ENCODE measurements at regions not wholly inside any gene's neighbourhood (a gene's known extent, or its start where the extent isn't known, plus 50 kb on each side); places are given as distances from the start of the nearest gene placed in this dataset.
"Not testable (repeated sequence)": the region's sequence is repeated elsewhere in the genome, so short reads cannot be mapped to it uniquely, and the experiment has no call there.

DNA sequence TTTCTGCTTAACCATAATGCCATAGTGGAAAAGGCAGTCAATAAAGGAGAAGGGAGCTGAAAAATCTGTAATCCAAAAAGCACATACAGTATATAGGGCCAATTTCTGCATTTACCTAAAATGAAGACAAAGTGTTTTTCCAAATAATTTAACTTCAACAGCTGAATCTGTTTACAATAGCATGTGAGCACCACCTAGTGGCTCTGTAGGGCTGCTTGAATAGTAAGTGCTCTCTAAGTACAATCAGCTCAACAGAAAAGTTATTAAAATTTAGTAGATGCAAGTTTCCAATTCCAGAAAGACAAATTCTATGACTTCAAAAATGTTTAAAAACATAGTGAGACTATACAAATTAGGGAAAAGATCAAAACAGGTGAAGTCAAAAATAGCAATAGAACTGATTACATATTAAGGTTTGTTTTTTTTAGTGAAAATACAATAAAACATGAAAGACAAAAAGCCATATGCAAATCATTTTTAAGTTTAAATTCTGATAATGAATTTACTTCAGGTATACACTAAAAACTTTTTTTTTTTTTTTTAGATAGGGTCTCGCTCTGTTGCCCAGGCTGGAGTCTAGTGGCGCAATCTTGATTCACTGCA, 220.0 kb downstream of the SETD4 start:
- DNase-seq: peak; percentile 43

GRCh38 chr21:35838987-35839763, 221.2 kb downstream of the SETD4 start:
- no peak for DNase-seq

- DNase-seq: no peak
These were observed 222.0 kb downstream of the SETD4 start for GRCh38 chr21:35838350-35838749.

DNA sequence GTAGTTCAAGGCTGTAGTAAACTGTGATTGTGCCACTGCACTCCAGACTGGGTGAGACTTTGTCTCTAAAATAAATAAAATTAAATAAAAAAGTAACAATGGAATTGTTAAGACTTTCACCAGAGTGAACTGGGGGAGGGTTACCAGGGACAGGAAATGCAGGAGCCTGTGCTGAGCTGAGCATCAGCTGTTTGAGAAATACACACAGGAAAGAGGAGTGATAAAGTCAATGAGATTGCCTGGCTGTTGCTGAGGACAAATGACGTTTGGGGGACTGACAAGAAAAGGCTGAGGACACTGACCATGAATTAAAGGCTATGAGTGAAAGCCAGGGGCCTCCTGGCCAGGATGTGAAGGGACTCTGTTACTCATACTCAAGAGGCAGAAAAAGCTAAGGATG, 226.3 kb downstream of the SETD4 start:
- no peak for DNase-seq

GRCh38 chr21:35833388-35833787, 226.9 kb downstream of the SETD4 start:
- DNase-seq: no peak

DNA sequence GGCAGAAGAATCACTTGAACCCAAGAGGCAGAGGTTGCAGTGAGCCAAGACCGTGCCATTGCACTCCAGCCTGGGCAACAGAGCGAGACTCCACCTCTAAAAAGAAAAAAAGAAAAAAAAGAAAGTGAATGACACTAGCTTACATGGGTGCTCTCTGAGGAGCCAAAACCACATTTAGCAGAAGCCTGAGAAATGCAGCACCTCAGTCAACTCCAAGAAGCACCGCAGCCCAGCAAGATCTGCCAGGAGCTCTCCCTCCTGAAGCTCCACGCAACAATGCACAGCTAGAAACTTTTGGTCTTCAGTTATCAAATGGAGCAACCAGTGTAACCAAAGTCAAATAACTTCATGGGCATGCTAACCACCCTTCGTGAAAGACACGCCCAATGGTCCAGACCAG, 229.1 kb downstream of the SETD4 start:
- no peak for DNase-seq

- no peak for DNase-seq
These were observed 231.3 kb downstream of the SETD4 start for GRCh38 chr21:35829067-35829466.

DNA sequence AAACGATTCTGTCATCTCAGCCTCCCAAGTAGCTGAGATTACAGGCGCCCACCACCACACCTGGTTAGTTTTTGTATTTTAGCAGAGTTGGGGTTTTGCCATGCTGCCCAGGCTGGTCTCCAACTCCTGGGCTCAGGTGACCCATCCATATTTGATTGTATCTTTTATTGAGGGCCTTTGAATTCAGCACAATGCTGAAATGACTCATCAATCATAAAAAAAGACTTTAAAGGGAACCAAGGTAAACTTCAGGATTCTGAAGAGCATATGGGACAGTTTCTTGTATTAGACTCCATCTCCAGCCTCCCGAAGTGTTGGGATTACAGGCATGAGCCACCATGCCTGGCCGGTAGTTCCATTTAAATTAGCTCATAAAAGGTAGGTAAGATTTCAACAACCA, 232.2 kb downstream of the SETD4 start:
- no peak for DNase-seq

- DNase-seq: no peak
These were observed 233.3 kb downstream of the SETD4 start for GRCh38 chr21:35827004-35827403.

DNA sequence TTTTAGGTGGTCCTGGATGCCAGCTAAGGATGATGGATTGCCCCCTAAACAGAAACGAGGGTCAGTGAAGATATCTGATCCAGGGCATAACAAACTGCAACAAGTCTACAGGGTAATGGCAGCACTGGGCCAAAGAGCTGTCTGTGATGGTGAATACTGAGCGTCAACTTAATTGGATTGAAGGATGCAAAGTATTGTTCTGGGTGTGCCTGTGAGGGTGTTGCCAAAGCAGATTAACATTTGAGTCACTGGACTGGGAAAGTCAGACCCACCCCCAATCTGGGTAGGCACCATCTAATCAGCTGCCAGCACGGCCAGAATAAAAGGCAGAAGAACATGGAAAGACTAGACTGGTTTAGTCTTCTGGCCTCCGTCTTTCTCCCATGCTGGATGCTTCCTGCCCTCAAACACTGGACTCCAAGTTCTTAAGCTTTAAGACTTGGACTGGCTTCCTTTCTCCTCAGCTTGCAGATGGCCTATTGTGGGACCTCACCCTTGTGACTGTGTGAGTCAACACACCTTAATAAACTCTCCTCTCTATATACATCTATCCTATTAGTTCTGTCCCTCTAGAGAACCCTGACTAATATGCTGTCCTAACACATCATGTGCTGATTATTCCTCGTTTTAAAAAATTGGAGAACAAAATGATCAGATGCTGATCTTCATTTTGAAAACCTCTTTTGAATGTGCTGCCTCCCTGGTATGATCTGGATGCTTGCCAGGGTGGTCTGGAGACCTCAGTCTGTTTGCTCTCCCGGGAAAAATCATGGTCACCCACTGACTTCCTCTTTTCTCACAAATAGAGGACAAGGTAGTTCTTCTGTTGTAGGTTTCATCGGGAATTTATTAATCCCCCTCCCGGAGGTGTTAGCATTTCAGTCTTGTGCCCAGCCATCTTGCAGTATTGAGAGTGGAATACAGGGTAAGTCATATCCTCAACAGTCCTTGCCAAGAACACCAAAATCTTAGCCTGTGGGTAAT, 234.7 kb downstream of the SETD4 start:
- no peak for DNase-seq

DNA sequence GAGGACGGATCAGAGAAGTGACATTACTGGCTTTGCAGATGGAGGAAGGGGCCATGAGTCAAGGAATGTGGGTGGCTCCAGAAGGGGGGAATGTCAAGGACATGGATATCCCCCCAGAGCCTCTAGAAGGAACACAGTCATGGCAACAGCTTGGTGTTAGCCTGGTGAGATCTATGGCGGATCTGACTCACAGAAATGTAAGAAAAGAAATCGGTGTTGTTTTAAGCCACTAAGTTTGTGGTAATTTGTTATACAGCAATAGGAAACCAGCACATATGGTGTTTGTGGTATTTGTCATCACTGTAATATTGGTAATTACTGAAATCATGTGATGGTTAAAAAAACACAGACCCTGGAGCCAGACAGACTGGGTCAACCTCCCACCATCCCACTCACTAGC, 236.2 kb downstream of the SETD4 start:
- no peak for DNase-seq

- DNase-seq: no peak
These were observed 241.2 kb downstream of the SETD4 start for GRCh38 chr21:35819134-35819533.

- no peak for DNase-seq
These were observed 241.7 kb downstream of the SETD4 start for GRCh38 chr21:35818597-35818996.

DNA sequence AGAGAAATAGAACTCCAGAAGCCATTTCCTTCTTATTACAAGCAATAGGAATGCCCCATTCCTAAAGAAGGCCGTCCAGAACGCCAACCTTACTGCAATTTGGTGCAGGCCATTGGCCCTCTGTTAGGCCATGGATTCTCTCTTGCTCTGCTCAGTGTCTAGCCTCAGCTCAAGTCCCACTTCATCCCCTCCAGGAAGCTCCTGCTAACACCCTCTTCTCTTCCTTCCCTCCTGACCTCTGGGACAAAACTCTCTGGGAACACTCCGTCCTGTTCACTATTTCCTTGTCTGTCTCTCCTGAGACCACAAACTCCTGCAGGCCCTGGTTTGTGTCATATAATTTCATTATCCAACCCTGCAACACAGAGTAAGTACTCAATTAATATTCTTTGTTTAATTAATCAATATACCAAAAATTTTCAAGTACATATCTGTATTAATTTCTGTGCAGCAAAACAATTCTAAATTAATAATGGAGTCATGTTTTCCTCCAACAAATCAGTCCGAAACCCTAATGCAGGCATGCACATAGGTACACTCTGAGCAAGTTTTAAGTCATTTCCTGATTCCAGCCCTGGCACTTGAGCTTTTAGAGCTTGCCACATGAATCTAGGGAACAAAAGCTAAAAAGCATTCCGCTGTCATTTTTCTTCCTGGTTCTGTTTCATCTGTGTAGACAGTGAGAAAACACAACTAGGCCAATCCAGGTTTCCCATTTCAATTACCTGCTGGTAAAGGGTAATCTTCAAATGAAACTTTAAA, 245.3 kb downstream of the SETD4 start:
- DNase-seq: no peak

DNA sequence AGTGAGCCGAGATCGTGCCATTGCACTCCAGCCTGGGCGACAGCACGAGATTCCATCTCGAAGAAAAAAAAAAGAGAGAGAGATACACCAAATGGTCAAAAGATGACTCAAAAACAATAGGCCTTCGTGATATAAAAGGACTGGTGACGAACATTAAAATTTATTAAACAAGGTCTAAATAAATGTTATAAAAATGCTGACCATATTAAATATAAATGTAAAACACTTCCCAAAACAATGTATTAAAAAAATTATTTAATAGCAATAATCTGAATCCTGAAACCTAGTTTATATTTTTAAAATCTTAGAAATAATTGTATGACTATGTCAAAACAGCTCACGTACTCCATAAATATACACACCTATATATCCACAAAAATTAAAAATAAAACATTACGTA, 247.6 kb downstream of the SETD4 start:
- DNase-seq: no peak

DNA sequence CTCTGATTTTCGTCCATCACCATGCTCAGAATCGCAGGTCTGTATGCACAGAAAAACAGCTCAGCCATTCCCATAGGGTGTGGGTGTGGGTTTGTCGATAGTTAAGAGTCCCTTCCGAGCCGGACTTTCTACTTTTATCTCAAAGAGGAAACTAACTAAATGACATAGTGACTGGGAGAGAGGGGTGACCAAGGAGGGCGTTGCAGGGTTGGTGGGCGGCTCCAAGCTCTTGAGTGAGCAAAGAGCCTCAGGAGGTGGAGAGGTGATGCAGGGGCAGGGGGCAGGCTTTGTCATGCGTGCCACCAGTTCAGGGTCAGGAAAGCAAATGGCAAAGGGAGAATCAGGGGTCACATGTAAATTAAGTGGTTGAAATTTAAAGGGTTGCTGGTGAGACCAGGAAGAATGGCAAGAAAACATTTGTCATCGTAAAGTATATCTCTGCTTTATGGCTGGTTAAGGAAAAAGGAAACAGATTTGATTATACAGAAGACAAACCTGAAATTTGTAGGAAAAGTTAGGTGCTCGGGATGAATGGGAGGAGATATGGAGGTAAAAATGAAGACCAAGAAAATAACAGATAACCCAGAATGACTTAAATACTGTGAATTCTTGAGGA, 249.0 kb downstream of the SETD4 start:
- DNase-seq: no peak

DNA sequence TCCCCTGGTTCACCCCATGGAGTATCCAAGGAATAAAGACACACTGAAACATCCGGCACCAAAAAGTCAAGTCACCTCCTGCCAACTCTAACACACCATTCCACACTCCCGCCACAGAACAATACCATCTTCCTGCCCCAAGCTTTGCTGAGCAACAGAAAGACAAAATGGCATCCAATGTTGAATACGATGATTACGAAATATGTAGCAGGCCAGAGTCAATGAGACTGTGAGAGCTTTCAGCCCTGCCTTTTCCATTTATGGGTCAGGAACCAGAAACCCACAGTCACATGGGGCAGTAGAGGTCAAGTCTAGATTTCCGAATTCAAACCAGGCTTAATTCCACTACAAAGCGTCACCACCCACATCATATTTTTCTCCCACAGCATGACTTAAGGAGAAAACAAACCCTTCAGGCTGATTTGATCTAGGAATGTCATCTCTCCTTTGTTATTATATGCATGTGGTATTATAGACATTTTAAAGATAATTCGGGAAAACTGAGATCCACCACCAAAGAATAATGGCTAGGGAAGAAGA, 249.8 kb downstream of the SETD4 start:
- no peak for DNase-seq

GRCh38 chr21:35801391-35801790, 258.9 kb downstream of the SETD4 start:
- no peak for DNase-seq

- DNase-seq: not testable (repeated sequence)
These were observed 259.4 kb downstream of the SETD4 start for GRCh38 chr21:35800796-35801385.

DNA sequence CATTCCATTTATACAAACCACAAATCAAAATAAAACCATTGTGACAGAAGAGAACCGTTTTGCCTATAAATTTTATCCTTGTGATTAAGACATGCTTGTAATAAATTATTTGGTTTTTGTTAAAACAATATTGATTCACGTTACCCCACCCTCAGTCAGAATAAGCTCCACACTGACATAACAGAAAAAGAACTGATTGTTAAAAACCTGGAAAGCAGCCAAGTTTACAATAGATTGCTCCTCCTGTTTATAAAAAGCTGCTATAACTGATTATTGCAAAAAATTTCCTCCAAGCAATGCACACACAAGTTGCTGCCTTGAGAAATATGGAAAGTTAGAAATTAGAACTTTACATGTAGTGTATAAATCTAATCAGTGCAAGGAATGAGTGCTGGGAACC, 263.5 kb downstream of the SETD4 start:
- DNase-seq: no peak

DNA sequence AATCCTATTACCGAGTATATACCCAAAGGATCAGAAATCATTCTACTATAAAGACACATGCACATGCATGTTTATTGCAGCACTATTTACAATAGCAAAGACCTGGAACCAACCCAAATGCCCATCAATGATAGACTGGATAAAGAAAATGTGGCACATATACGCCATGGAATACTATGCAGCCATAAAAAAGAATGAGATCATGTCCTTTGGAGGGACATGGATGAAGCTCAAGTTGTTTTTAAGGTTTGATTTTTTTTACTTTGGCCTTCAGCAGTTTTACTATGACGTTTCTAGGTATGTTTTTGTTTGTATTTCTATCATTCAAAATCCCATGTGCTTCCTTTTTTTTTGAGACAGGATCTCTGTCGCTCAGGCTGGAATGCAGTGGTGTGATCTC, 265.8 kb downstream of the SETD4 start:
- not testable (repeated sequence) for DNase-seq
